ENCODE measurements at regions not wholly inside any gene's neighbourhood (a gene's known extent, or its start where the extent isn't known, plus 50 kb on each side); places are given as distances from the start of the nearest gene placed in this dataset.
"Not testable (repeated sequence)": the region's sequence is repeated elsewhere in the genome, so short reads cannot be mapped to it uniquely, and the experiment has no call there.

DNA sequence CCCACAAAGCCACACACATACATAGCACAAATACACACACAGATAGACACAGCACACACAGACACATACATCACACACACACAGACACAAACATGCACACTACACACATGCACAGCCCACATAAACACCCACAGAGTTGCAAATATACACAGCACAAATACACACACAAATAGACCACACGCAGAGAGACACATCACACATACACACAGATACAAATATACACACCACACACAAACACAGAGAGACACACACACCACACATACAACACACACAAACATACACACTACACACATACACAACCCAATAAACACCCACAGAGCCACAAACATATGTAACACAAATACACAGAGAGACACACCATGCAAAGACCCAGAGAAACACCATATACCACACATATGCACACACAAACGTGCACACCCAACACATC is 154.9 kb downstream of the GLUL start:
- no peaks in the 10 kb centered on the region for H3K4me1 Mint-ChIP-seq
- no peaks in the 10 kb centered on the region for H3K36me3 Mint-ChIP-seq
- no peaks in the 10 kb centered on the region for H3K9me3 Mint-ChIP-seq
- ATAC-seq = no peak
- H3K4me3 Mint-ChIP-seq = no peak overlapping the region
- H3K27ac Mint-ChIP-seq = no peak overlapping the region
- H3K27me3 Mint-ChIP-seq = no peaks in the 10 kb centered on the region

DNA sequence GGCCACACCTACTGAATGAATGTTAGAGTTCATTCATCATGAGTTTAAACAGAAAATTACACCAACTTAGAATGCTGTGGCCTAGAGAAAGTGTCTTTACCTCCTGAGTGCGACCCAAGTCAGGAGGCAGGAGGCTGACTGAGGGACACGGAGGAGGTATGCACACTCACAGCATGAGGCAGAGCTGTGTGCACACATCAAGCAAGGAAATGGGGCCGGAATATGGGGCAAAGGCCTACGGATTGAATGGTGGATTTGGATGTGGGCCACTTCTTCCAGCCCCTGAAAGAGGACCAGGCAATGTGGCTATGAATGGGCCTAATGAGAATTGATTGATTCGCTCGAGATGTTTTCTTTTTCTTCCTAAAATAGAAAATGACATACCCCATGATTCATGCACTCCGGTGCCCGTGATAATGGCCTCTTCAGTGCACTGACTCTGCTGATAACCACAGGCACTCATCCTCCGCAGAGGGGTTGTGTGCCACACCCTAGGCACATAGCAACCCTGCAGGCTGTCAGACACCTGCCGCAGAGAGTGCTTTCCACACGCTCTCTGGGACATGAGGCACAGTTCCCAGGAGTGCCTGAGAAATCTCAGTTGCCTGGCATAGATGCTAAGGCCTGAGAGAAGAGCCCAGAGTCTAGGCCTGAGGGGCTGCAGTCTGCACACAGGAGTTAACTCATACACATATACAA is 155.5 kb downstream of the GLUL start:
- H3K36me3 Mint-ChIP-seq = no peaks in the 10 kb centered on the region
- ATAC-seq = no peak
- no peak overlapping the region for H3K27ac Mint-ChIP-seq
- no peaks in the 10 kb centered on the region for H3K4me1 Mint-ChIP-seq
- H3K9me3 Mint-ChIP-seq = no peaks in the 10 kb centered on the region
- no peaks in the 10 kb centered on the region for H3K27me3 Mint-ChIP-seq
- H3K4me3 Mint-ChIP-seq = no peak overlapping the region

DNA sequence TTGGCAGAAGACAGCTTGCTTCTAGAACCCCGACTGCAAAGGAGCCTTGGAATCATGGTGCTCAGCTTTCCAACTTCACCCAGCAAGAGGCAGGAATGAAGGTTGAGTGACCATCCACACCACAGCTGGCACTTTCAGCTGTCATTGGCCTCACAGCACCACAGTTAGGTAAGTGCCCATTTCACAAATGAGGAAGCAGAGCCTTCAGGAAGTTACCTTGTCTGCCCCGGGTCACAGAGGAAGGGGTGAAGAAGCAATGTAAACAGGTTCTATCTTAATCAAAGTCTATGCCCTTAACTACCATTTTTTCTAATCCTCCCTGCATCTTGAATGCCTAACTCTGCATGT is 156.0 kb downstream of the GLUL start:
- Mint-ChIP-seq H3K9me3 (no peaks in the 10 kb centered on the region), H3K4me3 (no peak overlapping the region), H3K36me3 (no peaks in the 10 kb centered on the region), H3K4me1 (no peaks in the 10 kb centered on the region), H3K27me3 (no peaks in the 10 kb centered on the region), H3K27ac (no peak overlapping the region)
- ATAC-seq = no peak

DNA sequence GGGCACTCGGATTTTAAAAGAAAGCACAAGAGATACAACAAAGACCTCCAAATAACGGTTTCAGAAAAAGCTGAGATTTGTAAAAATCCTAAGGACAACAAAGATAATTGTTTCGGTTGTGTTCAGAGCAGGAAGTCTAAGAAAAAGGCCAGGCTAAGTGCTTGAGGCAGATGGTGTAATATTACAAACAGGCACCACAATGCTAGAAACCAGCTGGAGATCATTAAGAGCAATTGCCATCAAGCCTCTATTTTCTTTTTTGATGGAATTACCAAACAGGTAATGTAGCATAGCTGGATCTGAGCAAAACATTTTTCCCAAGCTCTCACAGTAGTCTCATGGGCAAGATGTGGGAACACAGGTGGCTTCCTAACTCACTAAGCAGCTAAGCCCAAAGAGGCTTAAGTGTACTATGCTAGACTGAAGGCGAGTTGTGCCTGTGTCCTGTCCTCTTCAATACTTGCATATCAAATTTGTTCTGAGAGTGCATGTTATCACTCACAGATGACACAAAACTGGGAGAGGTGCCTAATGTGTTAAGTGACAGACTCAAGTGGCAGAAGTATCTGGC is 161.6 kb downstream of the GLUL start:
- H3K27me3 Mint-ChIP-seq = peaks cover 14% of the 10 kb centered on the region

DNA sequence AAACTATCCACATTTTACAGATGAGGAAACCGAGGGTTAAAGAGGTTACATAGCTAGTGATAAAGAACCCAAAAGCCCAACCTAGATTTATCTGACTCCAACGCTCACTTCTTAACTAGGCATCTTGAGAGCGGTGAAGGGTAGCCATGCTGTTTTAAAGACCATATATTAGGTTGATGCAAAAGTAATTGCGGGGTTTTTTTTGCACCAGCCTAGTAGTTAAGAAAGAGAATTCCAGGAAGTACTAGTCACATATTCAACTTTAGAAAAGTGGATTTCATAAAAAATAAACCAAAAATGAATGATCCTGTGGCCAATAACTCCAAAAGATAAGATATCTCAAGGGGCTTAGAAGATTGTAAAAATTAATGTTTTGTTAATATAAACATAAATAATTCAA is 162.1 kb downstream of the GLUL start:
- H3K27ac Mint-ChIP-seq = no peak overlapping the region
- H3K9me3 Mint-ChIP-seq = no peaks in the 10 kb centered on the region
- no peak for ATAC-seq
- no peaks in the 10 kb centered on the region for H3K36me3 Mint-ChIP-seq
- no peak overlapping the region for H3K4me3 Mint-ChIP-seq
- H3K27me3 Mint-ChIP-seq = peaks cover 14% of the 10 kb centered on the region
- no peaks in the 10 kb centered on the region for H3K4me1 Mint-ChIP-seq

More for the DNA sequence above, 161.6 kb downstream of the GLUL start:
- H3K36me3 Mint-ChIP-seq = no peaks in the 10 kb centered on the region
- ATAC-seq = no peak
- no peak overlapping the region for H3K4me3 Mint-ChIP-seq
- H3K4me1 Mint-ChIP-seq = no peaks in the 10 kb centered on the region
- H3K27ac Mint-ChIP-seq = no peak overlapping the region
- no peaks in the 10 kb centered on the region for H3K9me3 Mint-ChIP-seq

DNA sequence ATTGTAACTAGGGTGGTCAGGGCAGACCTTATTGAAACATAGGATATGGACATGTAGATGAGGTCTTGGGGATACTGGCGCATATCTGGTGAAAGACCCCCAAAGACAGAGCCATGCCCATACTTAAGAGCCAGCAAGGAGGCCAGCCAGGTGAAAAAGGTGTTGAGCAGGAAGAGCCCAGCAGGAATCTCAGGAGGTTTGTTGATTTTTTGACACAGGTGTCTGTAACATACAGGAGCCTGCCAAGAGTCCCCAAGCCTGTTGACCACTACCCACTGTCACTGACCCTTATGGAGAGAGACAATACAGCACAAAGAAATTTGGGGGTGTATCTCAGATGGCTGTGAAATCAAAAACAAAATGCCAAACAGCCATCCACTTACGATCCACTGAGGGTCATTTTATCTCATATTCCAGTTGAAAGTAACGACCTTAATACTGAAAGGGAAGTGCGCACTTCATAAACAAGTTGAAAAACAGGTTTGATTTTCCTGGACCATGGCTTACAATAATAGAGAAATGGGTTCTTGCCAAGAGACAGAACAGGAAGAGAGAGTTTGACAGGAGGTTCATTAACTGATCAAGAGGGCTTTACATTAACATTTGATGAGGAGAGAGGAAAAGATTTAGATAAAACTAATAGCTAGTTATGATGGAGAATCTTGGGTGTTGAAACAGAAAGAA is 163.6 kb downstream of the GLUL start:
- ATAC-seq = no peak
- peaks cover 14% of the 10 kb centered on the region for H3K27me3 Mint-ChIP-seq

DNA sequence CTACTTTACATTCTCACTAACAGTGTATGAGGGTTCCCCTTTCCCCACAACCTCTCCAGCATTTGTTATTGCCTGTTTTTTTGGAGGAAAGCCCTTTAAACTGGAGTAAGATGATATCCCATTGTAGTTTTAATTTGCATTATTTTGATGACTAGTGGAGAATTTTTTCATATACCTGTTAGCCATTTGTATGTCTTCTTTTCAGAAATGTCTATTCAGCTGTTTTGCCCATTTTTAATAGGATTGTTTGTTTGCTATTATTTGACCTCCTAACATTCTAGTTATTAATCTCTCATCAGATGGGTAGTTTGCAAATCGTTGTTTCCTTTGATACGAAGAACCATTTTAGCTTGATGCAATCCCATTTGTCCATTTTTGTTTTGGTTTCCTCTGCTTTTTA is 165.0 kb downstream of the GLUL start:
- ATAC-seq = no peak
- no peaks in the 10 kb centered on the region for H3K36me3 Mint-ChIP-seq
- no peaks in the 10 kb centered on the region for H3K4me1 Mint-ChIP-seq
- no peak overlapping the region for H3K4me3 Mint-ChIP-seq
- H3K9me3 Mint-ChIP-seq = peaks cover 10% of the 10 kb centered on the region
- H3K27me3 Mint-ChIP-seq = peaks cover 14% of the 10 kb centered on the region
- no peak overlapping the region for H3K27ac Mint-ChIP-seq

More for the DNA sequence above, 163.6 kb downstream of the GLUL start:
- H3K4me1 Mint-ChIP-seq = no peaks in the 10 kb centered on the region
- H3K9me3 Mint-ChIP-seq = peaks cover 3% of the 10 kb centered on the region
- H3K36me3 Mint-ChIP-seq = no peaks in the 10 kb centered on the region
- no peak overlapping the region for H3K4me3 Mint-ChIP-seq
- no peak overlapping the region for H3K27ac Mint-ChIP-seq

DNA sequence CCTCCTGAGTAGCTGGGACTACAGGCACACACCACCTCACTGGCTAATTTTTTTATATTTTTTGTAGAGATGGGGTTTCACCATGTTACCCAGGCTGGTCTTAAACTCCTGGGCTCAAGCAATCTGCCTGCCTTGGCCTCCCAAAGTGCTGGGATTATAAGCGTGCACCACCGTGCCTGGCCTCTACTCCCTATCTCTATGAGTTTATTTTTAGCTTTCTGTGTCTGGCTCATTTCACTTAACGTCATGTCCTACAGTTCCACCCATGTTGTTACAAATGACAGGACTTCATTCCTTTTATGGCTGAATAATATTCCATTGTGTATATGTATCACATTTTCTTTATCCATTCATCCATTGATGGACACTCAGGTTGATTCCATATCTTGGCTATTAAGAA is 164.2 kb upstream of the ZNF648 start:
- H3K36me3 Mint-ChIP-seq, H3K27ac Mint-ChIP-seq, H3K9me3 Mint-ChIP-seq, H3K4me3 Mint-ChIP-seq, ATAC-seq, H3K4me1 Mint-ChIP-seq: not testable (repeated sequence)
- peaks cover 14% of the 10 kb centered on the region for H3K27me3 Mint-ChIP-seq

DNA sequence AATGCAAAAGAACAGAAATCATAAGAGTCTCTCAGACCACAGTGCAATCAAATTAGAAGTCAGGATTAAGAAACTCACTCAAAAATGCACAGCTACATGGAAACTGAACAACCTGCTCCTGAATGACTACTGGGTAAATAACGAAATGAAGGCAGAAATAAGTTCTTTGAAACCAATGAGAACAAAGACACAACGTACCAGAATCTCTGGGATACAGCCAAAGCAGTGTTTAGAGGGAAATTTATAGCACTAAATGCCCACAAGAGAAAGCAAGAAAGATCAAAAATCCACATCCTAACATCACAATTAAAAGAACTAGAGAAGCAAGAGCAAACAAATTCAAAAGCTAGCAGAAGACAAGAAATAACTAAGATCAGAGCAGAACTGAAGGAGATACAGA is 160.5 kb upstream of the ZNF648 start:
- Mint-ChIP-seq H3K9me3 (peaks cover 15% of the 10 kb centered on the region), H3K27me3 (peaks cover 24% of the 10 kb centered on the region)
- H3K36me3 Mint-ChIP-seq, H3K4me3 Mint-ChIP-seq, H3K27ac Mint-ChIP-seq, H3K4me1 Mint-ChIP-seq, ATAC-seq: not testable (repeated sequence)

DNA sequence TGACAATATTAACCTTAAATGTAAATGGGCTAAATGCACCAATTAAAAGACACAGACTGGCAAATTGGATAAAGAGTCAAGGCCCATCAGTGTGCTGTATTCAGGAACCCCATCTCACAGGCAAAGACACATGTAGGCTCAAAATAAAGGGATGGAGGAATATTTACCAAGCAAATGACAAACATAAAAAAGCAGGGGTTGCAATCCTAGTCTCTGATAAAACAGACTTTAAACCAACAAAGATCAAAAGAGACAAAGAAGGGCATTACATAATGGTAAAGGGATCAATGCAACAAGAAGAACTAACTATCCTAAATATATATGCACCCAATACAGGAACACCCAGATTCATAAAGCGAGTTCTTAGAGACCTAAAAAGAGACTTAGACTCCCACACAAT is 159.9 kb upstream of the ZNF648 start:
- peaks cover 30% of the 10 kb centered on the region for H3K27me3 Mint-ChIP-seq
- not testable (repeated sequence) for H3K4me3 Mint-ChIP-seq, ATAC-seq, H3K27ac Mint-ChIP-seq, H3K4me1 Mint-ChIP-seq, H3K36me3 Mint-ChIP-seq
- H3K9me3 Mint-ChIP-seq = peaks cover 15% of the 10 kb centered on the region

DNA sequence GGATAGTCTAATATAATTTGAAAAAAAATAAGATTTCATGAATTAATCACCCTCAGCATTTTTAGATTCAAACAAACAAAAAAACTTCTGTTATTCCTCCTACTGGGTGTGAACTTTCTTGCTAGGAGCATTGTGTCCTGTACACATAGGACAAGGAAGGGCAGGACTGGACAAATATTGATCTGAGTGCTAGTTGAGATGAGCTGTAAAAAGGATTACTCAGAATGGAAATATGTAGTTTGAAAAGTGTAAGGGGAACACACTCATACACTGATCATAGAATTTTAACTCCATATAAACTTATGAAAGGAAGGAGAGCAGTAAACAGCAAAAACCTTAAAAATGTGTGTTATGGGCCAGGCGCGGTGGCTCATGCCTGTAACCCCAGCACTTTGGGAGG is 156.5 kb upstream of the ZNF648 start:
- Mint-ChIP-seq H3K27ac (no peak overlapping the region), H3K4me1 (no peaks in the 10 kb centered on the region), H3K4me3 (no peak overlapping the region), H3K27me3 (peaks cover 32% of the 10 kb centered on the region), H3K9me3 (peaks cover 12% of the 10 kb centered on the region), H3K36me3 (no peaks in the 10 kb centered on the region)
- ATAC-seq = no peak

DNA sequence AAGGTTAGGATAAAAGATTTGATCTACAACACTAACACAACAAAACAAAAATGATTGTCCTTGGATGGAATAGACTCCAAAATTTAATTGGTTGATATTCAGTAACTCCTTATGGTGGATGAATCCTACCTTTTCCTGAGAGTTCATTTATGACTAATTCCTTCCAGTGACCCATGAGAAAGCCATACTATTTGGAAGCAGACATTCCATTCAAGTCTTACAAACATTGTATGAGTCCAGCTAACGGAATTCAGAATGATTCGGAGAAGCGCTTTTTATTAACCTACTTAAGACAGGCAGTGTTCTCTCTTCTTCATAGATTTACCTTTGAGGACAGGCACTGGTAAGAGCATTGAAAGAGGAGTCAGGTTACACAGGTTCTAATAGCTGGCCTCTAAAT is 155.6 kb upstream of the ZNF648 start:
- peaks cover 10% of the 10 kb centered on the region for H3K9me3 Mint-ChIP-seq
- no peaks in the 10 kb centered on the region for H3K36me3 Mint-ChIP-seq
- no peaks in the 10 kb centered on the region for H3K4me1 Mint-ChIP-seq
- ATAC-seq = no peak
- no peak overlapping the region for H3K27ac Mint-ChIP-seq
- H3K27me3 Mint-ChIP-seq = peaks cover 32% of the 10 kb centered on the region
- H3K4me3 Mint-ChIP-seq = no peak overlapping the region

DNA sequence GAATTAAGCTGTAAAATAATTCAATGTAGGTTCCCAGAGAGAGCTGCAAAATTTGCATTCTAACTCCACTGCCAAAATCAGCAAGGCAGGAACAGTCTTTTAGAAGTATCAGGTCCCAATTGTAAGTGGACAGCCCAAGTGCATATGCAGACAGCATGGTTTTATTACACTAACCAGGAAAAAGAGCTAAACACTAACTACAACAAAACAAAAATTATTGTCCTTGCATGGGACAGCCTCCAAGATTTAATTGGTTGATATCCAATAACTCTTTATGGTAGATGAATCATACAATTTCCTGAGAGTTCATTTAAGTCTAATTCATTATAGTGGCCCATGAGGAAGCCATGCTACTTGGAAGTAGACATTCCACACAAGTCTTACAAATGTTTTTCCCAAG is 154.3 kb upstream of the ZNF648 start:
- Mint-ChIP-seq H3K4me1 (no peaks in the 10 kb centered on the region), H3K4me3 (no peak overlapping the region), H3K27me3 (peaks cover 32% of the 10 kb centered on the region), H3K36me3 (no peaks in the 10 kb centered on the region), H3K9me3 (peaks cover 6% of the 10 kb centered on the region), H3K27ac (no peak overlapping the region)
- no peak for ATAC-seq

DNA sequence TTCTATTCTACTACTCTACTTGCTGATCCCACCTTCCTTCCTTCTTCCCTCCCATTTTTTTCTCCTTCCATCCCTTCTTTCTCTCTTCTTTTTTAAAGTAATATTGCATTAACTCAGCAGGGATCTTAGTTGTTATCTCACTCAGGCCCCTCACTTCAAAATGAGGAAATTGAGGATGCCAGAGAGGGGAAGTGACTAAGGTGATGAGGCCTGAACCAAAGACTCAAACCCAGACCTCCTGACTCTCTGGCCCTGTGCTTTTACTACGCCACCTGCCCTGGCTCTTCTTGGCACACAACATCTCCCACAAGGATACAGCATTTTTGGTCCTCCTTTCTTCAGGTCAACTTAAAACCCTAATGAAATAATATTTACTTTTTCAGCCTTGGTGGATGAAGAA is 151.7 kb upstream of the ZNF648 start:
- Mint-ChIP-seq H3K36me3 (no peaks in the 10 kb centered on the region), H3K27ac (no peak overlapping the region), H3K9me3 (no peaks in the 10 kb centered on the region), H3K4me3 (no peak overlapping the region), H3K4me1 (no peaks in the 10 kb centered on the region), H3K27me3 (peaks cover 14% of the 10 kb centered on the region)
- no peak for ATAC-seq

DNA sequence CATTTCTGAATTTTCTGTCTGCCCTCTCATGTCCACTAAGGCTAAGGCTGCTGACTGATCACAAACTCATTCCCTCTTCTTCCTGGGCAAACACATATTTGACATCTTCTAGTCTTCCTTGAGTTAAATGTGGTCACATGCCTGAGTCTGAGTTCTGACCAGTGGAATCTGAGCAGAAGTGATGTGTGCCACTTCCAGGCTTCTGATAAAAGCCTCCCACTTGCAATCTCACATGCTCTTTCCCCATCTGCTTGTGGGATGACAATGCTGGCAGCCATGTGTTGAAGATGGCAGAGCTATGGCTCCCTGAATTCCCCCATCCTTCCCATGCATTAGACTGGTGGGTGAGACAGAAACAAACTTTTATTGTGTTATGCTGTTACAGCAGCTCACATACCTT is 149.9 kb upstream of the ZNF648 start:
- H3K4me1 Mint-ChIP-seq = no peaks in the 10 kb centered on the region

DNA sequence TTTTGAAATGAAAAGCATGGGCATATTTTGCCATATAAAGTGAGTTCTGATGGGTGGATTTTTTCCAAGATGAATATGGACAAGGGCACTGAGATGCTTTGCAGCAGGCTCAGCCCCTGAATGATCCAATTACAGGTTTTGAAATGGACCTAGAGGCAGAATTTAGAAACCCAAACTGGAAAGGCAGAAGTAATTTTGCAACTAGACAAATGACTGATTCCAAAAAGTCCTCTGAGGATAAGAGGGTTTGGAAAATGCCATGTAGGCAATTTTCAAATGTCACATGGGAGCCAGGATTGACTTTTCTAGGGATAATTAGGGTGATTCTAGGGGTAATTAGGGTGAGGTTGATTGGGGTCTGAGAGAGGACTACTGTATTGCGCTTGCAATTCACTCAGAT is 148.9 kb upstream of the ZNF648 start:
- H3K4me1 Mint-ChIP-seq = no peaks in the 10 kb centered on the region
- H3K4me3 Mint-ChIP-seq = no peak overlapping the region
- H3K27ac Mint-ChIP-seq = no peak overlapping the region

More for the DNA sequence above, 149.9 kb upstream of the ZNF648 start:
- H3K36me3 Mint-ChIP-seq = no peaks in the 10 kb centered on the region
- no peaks in the 10 kb centered on the region for H3K9me3 Mint-ChIP-seq
- no peak overlapping the region for H3K27ac Mint-ChIP-seq
- H3K4me3 Mint-ChIP-seq = no peak overlapping the region
- peaks cover 7% of the 10 kb centered on the region for H3K27me3 Mint-ChIP-seq
- no peak for ATAC-seq

More for the DNA sequence above, 148.9 kb upstream of the ZNF648 start:
- Mint-ChIP-seq H3K27me3 (peaks cover 11% of the 10 kb centered on the region), H3K36me3 (no peaks in the 10 kb centered on the region), H3K9me3 (no peaks in the 10 kb centered on the region)
- ATAC-seq = no peak
